ENCODE measurements at regions not wholly inside any gene's neighbourhood (a gene's known extent, or its start where the extent isn't known, plus 50 kb on each side); places are given as distances from the start of the nearest gene placed in this dataset.

- no peak for DNase-seq (ENCODE audit: low read depth)
- no peak overlapping the region for H3K4me3 ChIP-seq (ENCODE audit: low read depth, low read length)
- TF ChIP-seq, protein P1, sequence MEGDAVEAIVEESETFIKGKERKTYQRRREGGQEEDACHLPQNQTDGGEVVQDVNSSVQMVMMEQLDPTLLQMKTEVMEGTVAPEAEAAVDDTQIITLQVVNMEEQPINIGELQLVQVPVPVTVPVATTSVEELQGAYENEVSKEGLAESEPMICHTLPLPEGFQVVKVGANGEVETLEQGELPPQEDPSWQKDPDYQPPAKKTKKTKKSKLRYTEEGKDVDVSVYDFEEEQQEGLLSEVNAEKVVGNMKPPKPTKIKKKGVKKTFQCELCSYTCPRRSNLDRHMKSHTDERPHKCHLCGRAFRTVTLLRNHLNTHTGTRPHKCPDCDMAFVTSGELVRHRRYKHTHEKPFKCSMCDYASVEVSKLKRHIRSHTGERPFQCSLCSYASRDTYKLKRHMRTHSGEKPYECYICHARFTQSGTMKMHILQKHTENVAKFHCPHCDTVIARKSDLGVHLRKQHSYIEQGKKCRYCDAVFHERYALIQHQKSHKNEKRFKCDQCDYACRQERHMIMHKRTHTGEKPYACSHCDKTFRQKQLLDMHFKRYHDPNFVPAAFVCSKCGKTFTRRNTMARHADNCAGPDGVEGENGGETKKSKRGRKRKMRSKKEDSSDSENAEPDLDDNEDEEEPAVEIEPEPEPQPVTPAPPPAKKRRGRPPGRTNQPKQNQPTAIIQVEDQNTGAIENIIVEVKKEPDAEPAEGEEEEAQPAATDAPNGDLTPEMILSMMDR (IDR thresholded peaks at IDR 0.05; ENCODE audit: low read depth, low read length): no peak
- TF ChIP-seq, protein P2, sequence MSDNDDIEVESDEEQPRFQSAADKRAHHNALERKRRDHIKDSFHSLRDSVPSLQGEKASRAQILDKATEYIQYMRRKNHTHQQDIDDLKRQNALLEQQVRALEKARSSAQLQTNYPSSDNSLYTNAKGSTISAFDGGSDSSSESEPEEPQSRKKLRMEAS (IDR thresholded peaks at IDR 0.05; ENCODE audit: low read depth, low read length): no peak
- no peak for TF ChIP-seq POLR2A (IDR thresholded peaks at IDR 0.05; ENCODE audit: extremely low read depth, insufficient read length)
- no peak for TF ChIP-seq MYC (IDR thresholded peaks at IDR 0.05; ENCODE audit: low read depth, low read length)
These were observed 268.9 kb downstream of the UACA start for GRCh38 chr15:70494517-70494851.

DNA sequence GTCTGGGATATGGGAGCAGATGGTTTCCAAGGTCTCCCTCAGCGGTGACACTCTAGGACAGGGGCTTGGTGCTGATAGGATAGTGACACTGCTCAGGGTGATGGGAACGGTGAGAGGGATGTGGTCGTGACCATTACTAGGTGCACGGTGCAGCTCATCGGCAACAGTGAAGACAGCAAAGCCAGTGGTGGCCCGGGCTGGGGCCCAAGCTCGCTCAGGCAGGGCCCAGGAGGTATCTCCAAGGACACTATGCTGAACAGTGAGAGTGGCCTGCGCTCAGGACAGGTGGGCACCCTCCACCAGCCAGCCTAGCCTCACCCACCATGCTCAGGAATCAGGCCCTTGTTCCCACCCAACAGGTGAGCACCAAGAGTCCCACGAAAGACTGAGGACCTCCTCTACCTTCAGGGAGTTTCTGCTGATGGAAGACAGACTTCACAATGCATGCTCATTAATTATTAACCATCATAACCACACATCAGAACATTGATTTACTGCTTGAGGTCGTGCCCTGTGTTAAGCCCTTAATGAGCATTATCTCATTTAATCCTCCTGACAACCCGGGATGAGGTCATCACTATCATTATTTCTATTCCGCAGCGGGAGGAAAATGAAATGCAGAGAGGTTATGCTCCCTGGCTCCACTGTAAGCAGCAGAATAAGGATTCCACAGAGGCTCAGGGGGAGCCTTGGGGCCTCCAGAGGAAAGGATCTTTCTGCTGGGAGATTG, 269.4 kb downstream of the UACA start:
- no peak for DNase-seq (ENCODE audit: low read depth)
- TF ChIP-seq POLR2A (IDR thresholded peaks at IDR 0.05; ENCODE audit: extremely low read depth, insufficient read length) (no peak), MYC (IDR thresholded peaks at IDR 0.05; ENCODE audit: low read depth, low read length) (no peak)
- TF ChIP-seq, protein P1 (IDR thresholded peaks at IDR 0.05; ENCODE audit: low read depth, low read length): no peak
- TF ChIP-seq, protein P2 (IDR thresholded peaks at IDR 0.05; ENCODE audit: low read depth, low read length): no peak
- no peak overlapping the region for H3K4me3 ChIP-seq (ENCODE audit: low read depth, low read length)

DNA sequence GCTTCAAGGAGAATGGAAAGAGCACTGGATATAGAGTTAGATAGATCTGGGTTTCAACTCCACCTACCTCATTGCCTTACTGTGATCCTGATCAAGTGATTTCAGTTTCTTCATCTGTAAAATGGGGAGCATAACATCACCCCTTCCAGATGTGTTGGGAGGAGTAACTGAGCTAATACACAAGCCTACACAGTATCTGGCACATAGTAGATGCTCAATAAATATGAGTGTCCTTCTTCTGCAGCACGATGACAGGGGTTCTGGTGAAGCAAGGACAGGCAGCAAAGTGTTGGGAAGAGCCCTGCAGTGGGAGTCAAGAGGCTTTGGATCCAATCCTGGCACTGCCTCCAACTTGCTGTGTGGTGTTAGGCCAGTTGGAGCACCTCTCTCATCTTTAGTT, 270.0 kb downstream of the UACA start:
- H3K4me3 ChIP-seq (ENCODE audit: low read depth, low read length): no peak overlapping the region
- TF ChIP-seq POLR2A (IDR thresholded peaks at IDR 0.05; ENCODE audit: extremely low read depth, insufficient read length): no peak
- TF ChIP-seq, protein P1 (IDR thresholded peaks at IDR 0.05; ENCODE audit: low read depth, low read length): no peak
- no peak for TF ChIP-seq MYC (IDR thresholded peaks at IDR 0.05; ENCODE audit: low read depth, low read length)
- TF ChIP-seq, protein P2 (IDR thresholded peaks at IDR 0.05; ENCODE audit: low read depth, low read length): no peak
- no peak for DNase-seq (ENCODE audit: low read depth)

DNA sequence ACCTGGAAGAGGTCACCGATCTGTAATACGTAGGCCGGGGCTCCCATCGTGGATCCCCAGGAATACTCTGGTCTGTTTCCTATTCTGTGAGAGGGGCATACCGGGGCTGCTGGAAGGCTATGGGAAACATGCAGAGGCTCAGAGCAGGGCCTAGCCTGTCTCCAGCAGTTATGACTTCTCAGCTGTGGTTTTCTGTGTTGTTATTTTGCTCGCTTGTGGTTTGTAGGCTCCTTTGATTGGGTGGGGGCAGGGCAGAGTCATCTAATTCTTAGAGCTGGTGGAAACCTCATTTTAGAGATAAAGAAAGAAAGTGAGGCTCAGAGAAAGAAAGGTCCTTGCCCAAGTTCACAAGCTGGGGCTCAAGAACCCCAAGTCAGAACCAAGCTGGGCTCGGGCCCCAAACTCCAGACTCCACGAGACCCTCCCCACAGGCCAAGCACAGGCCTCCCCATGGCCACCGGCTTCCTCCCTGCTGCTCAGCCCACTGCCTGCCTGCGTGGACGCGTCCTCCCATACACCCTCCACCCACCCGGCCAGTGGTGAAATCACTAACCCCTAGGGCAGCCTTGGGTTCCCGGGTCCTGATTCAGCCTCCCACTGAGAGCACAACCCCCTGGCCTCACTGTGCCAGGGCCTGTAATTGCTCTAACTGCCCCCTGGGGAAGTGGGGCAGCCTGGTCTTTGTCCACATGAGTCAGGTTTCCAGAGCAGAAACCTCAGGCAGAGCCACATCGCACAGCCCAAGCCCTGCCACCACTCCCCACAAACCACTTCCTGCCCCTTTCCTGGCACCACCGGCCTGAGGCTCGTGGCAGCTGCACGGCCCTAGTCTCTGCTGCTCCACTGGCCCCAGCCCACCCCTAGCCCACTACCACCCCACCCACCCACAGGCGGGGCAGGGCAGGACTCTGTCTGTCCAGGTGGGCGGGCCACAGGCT, 270.8 kb downstream of the UACA start:
- TF ChIP-seq MYC (IDR thresholded peaks at IDR 0.05; ENCODE audit: low read depth, low read length): peak; percentile 85; the same call in 1 of the 2 replicates
- TF ChIP-seq, protein P2 (IDR thresholded peaks at IDR 0.05; ENCODE audit: low read depth, low read length): peak; percentile 41
- TF ChIP-seq, protein P1 (IDR thresholded peaks at IDR 0.05; ENCODE audit: low read depth, low read length): no peak
- DNase-seq (ENCODE audit: low read depth): peak; percentile 98
- no peak overlapping the region for H3K4me3 ChIP-seq (ENCODE audit: low read depth, low read length)

GRCh38 chr15:70491641-70492040, 271.7 kb downstream of the UACA start:
- DNase-seq (ENCODE audit: low read depth): peak; percentile 56
- no peak for TF ChIP-seq MYC (IDR thresholded peaks at IDR 0.05; ENCODE audit: low read depth, low read length)
- TF ChIP-seq, protein P2 (IDR thresholded peaks at IDR 0.05; ENCODE audit: low read depth, low read length): no peak
- TF ChIP-seq POLR2A (IDR thresholded peaks at IDR 0.05; ENCODE audit: extremely low read depth, insufficient read length): no peak
- no peak overlapping the region for H3K4me3 ChIP-seq (ENCODE audit: low read depth, low read length)

DNA sequence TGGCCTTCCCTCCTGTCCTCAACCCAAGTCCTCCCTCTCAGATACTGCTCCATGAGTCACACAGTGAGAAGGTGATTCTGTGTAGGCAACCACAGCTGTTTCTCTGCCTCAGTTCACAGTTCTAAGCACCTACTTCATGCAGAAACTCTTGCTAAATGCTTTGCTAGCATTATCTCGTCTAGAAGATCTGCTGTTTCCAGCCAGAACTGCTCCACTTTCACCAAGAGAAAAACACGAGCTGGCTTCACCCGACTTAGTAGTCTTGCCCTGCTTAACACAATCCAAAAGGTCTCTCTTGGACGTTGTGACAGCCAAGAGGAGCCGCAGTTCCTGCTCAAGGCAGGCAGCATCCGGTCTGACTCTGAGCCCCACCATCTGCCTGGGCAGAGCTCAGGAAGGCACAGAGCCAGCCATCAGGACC, 272.1 kb downstream of the UACA start:
- TF ChIP-seq POLR2A (IDR thresholded peaks at IDR 0.05; ENCODE audit: extremely low read depth, insufficient read length) (no peak), MYC (IDR thresholded peaks at IDR 0.05; ENCODE audit: low read depth, low read length) (no peak)
- TF ChIP-seq, protein P2 (IDR thresholded peaks at IDR 0.05; ENCODE audit: low read depth, low read length): no peak
- DNase-seq (ENCODE audit: low read depth): peak; percentile 72
- no peak overlapping the region for H3K4me3 ChIP-seq (ENCODE audit: low read depth, low read length)
